SK-MEL-5 (cell line): ENCODE measurements at regions not wholly inside any gene's neighbourhood (a gene's known extent, or its start where the extent isn't known, plus 50 kb on each side); places are given as distances from the start of the nearest gene placed in this dataset.
A peak's percentile ranks its signal among the peaks of the same experiment; 100 is the strongest.
"Not testable (repeated sequence)": the region's sequence is repeated elsewhere in the genome, so short reads cannot be mapped to it uniquely, and the experiment has no call there.

Experiments used
- DNase-seq: peaks from one replicate; pipeline ENCODE4 v3.0.0-alpha.2; 2016; ENCODE audit warnings: low read depth, low spot score
- in situ Hi-C: cut with HindIII; loops from 2 replicates; pipeline ENCODE4 v1.10.0; 2016; ENCODE audit warnings: low sequenced_read_pairs, high pct_unique_total_duplicates, low pct_unique_long_range_greater_than_20kb

GRCh38 chr7:84786073-84786472 is 400.8 kb downstream of the SEMA3D start:
- in situ Hi-C loops = no loop called here
- no peak for DNase-seq

DNA sequence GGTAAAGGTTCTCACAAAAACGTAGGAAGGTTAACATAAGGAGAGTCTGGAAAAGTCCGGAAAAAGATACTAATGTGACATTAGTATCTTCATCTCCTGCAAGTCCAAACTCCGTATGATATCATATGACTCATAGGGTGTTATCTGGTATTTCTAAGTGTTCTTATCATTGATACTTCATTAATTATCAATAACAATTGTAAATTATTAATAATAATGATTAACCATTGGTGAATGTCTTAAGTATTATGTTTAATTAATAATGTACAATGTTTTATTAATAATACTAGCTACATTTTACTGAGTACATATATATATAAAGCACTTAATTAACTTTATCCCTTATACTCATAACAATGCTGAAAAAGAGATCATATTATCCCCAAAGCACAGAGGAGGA is 402.4 kb downstream of the SEMA3D start:
- in situ Hi-C loops = no loop called here
- no peak for DNase-seq

GRCh38 chr7:84783141-84783778 is 403.6 kb downstream of the SEMA3D start:
- no peak for DNase-seq
- in situ Hi-C loops = no loop called here

DNA sequence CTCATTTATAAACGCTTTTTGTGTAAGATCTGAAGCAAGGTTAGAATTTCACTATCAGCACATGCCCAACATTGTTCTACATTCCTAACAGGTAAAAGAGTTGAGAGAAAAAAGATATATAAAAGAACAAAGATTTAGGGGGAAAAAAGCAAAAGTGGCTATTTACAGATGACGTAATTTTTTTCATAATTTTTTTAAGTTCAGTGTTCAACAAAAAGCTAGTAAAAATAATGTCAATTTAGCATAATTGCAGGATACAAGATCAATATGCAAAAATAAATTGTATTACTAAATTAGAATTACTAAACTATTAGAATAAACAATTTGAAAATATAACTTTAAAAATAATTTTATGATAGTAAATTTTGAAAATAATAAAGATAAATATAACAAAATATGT is 405.0 kb downstream of the SEMA3D start:
- DNase-seq = no peak
- in situ Hi-C loops = no loop called here

DNA sequence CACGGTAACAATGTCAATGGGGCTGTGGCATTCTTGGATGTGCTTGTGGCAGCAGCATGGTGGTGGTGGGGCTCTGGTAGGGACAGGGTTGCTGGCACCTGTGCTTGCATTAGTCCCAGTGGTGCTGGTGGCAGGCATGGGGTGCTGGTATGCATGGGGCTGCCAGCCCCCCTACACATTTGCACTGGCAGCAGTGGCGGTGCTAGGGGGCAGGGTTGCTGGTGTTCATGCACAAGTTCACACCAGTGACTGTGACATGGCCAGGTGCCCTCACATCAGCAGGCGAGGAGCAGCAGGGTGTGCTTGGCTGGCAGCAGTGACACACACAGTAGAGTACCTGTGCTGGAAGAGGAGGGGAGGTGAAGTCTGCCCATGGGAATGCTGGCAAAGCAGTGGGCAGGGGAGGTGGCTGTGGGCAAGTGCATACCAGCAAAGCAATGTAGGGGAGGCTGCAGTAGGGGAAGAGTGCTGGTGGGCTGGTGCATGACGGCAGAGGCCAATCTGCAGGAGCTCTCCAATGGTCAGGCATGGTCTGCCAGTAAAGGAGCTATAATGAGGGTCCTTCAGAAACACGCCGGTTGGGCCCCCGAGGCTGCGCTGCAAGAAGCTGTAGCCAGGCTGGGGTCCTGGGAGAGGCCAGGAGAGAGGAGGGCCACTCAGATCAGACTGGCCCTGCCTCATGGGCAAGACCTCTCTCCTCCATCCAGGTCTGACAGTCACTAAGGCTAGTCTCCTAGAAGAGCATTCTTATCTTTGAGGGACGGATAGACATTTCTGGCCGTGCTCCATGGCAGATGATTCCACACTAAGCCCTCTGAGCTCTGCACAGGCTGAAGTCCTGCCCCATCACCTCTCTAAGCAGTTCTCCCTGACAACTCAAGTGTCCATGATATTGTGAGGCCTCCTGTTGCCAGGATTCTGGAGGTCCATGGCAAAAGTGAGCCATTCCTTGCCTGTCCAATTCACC is 406.4 kb downstream of the SEMA3D start:
- no peak for DNase-seq
- in situ Hi-C loops = no loop called here

- in situ Hi-C loops = no loop called here
- no peak for DNase-seq
These were observed 429.1 kb downstream of the SEMA3D start for GRCh38 chr7:84757761-84758160.

DNA sequence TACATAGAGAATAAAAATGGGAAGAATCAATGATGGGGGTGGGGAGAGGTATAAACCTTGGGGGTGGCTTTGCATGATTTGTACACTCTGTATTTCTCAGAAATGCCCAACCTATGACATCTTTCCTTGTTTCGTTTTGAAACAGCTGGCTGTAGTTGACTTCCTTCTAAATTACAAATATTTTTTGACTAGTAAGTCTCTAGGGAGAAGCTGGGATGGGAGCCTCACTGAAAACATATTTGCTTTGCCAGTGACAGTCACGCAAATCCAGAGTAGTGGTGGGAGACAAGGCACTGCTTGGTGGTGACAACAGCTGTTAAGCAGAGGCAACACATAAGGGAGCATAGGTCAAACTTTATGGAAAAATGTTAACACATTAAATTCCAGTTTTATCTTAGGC is 440.5 kb downstream of the SEMA3D start:
- in situ Hi-C loops = no loop called here
- no peak for DNase-seq

- DNase-seq = no peak
- in situ Hi-C loops = no loop called here
These were observed 442.5 kb downstream of the SEMA3D start for GRCh38 chr7:84744385-84744784.

- in situ Hi-C loops = no loop called here
- DNase-seq = no peak
These were observed 448.2 kb downstream of the SEMA3D start for GRCh38 chr7:84738583-84739150.

DNA sequence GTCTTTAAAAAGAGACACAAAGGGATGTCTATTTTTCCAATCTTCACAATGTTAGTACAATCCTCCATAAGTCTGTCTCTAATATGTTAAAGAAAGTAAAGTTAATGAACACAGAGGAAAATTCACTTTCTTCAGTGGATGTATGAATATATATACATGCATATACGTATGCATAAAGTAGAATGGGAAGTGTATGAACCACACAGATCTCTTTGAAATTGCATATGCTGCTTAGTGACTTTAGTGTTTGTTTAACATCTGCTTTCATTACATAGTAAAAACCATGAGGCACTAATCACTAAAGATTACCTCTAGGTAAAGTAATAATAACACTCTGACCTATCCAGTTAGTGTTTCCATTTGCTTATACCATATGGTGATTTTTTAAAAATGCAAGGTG is 451.2 kb downstream of the SEMA3D start:
- DNase-seq = no peak
- in situ Hi-C loops = no loop called here

DNA sequence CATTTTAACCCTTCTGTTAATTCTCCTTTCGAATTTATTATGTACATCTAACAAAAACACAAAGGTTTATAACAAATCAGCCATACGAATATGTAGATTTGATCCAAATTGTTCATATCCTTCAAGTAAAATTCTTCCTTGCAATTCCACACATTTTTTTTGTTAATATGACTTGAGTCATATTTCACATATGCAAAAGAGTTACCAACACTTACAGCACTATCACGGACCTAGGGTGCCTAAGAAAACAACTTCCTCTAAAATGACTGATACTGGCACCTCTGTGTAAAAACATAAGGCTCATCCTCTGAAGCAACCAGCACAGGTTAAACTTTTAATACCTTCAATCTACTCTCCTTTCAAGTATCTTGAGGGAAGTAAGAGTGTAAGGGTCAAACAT is 451.8 kb downstream of the SEMA3D start:
- DNase-seq = no peak
- in situ Hi-C loops = no loop called here

DNA sequence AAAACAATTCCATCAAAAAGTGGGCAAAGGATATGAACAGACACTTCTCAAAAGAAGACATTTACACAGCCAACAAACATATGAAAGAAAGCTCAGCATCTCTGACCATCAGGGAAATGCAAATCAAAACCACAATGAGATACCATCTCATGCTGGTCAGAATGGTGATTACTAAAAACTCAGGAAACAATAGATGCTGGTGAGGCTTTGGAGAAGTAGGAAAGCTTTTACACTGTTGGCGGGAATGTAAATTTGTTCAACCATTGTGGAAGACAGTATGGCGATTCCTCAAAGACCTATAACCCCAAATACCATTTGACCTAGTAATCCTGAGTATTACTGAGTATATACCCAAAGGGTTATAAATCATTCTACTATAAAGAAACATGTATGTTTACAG is 452.9 kb downstream of the SEMA3D start:
- in situ Hi-C loops, DNase-seq: not testable (repeated sequence)

GRCh38 chr7:84730864-84731263 is 456.0 kb downstream of the SEMA3D start:
- in situ Hi-C loops, DNase-seq: not testable (repeated sequence)

DNA sequence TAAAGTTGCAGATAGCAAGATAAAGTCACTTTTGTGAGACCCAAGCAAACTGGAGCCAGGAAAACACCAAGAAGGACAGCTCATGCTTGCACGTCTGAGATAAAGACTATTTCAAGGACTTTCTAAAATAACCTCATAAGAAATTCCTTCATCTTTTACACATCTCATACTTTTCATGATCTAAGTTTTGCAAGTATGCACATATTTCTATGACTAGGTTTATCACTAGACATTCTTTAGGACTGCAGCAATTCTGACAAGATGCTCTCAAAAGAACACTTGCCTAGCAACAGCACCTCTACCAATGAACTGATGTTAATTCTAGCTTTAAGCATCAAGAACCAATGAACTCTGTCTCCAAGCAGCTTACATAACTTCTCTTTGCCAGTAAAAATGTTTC is 457.6 kb downstream of the SEMA3D start:
- in situ Hi-C loops = no loop called here
- peak; percentile 50 for DNase-seq

DNA sequence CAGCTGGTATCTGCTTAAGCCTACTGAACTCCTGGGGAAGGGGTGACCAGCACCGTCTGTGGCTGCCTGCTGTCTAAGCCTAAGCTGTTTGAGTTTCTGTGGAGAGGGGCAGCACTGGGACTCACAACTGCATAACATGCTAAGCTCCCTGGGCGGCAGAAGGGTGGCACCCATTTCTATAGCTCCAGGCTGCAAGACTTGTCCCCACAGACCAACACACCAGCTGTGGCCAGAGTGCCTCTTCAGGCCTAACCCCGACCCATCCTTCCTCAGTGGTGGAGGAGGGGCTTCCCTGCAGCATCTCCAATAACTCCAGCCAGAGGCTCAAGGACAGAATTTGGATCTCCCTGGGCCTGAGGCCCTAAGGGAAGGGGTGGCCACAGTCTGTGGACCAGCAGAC is 464.1 kb downstream of the SEMA3D start:
- DNase-seq = no peak
- in situ Hi-C loops = no loop called here

- no peak for DNase-seq
- in situ Hi-C loops = no loop called here
These were observed 464.8 kb downstream of the SEMA3D start for GRCh38 chr7:84722086-84722485.

DNA sequence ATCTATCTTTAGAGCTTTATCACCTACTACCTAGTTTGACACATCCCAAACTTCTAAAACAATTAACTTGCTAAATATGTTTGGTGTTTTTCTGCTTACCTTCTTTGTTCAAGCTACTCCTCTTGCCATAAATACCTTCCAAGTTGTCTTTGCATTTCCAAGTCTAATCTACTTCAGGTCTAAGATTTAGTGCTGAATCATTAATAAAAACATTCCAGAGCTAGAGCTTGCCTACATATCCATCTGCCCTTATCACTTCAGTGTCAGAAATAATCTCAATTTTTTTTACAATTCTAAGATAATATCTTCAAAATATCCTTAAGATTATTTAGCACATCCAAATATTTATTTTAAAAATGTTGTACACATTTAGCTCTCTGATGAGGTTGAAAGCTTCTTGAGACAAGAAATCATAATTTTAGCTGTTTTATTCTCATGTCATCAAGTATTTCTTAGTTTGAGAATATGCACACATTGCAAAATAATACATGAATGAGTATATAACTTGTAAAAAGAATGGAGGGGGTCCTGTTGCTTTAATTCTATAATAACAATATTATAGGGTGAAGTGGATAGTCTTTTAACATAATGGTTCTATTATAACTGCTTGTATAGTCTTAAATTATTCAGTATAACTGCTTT is 466.3 kb downstream of the SEMA3D start:
- DNase-seq = no peak

GRCh38 chr7:84714765-84715164 is 472.1 kb downstream of the SEMA3D start:
- in situ Hi-C loops = no loop called here
- DNase-seq = no peak

More for the DNA sequence above, 466.3 kb downstream of the SEMA3D start:
- in situ Hi-C loops = no loop called here
